ENCODE measurements at regions not wholly inside any gene's neighbourhood (a gene's known extent, or its start where the extent isn't known, plus 50 kb on each side); places are given as distances from the start of the nearest gene placed in this dataset.
"Not testable (repeated sequence)": the region's sequence is repeated elsewhere in the genome, so short reads cannot be mapped to it uniquely, and the experiment has no call there.

GRCh38 chr3:118128886-118129285, 905.8 kb downstream of the IGSF11 start:
- no peak overlapping the region for H3K4me3 ChIP-seq
- H3K4me1 ChIP-seq: no peaks in the 10 kb centered on the region
- no peaks in the 10 kb centered on the region for H3K27me3 ChIP-seq
- intact Hi-C loops (cut with DNase I): no loop called here
- no peak overlapping the region for H3K27ac ChIP-seq
- no peaks in the 10 kb centered on the region for H3K9me3 ChIP-seq
- no peak for TF ChIP-seq CTCF (IDR thresholded peaks at IDR 0.05)
- DNase-seq: no peak
- no peak for ATAC-seq
- H3K36me3 ChIP-seq: no peaks in the 10 kb centered on the region

- TF ChIP-seq CTCF (IDR thresholded peaks at IDR 0.05): no peak
- intact Hi-C loops (cut with DNase I): no loop called here
- DNase-seq (no peak), ATAC-seq (no peak)
- Histone ChIP-seq H3K4me3 (no peak overlapping the region), H3K27me3 (no peaks in the 10 kb centered on the region), H3K9me3 (peaks cover 0 to 27% of the 10 kb centered on the region in 2 donors), H3K4me1 (no peaks in the 10 kb centered on the region), H3K36me3 (no peaks in the 10 kb centered on the region), H3K27ac (no peak overlapping the region)
Measured at GRCh38 chr3:118137778-118138177, 896.9 kb downstream of the IGSF11 start.

GRCh38 chr3:118144919-118145318, 889.7 kb downstream of the IGSF11 start:
- no peaks in the 10 kb centered on the region for H3K27me3 ChIP-seq
- H3K9me3 ChIP-seq: peaks cover 0 to 26% of the 10 kb centered on the region in 2 donors
- H3K4me3 ChIP-seq: no peak overlapping the region
- intact Hi-C loops (cut with DNase I): no loop called here
- no peak for TF ChIP-seq CTCF (IDR thresholded peaks at IDR 0.05)
- no peak overlapping the region for H3K27ac ChIP-seq
- no peak for ATAC-seq
- H3K36me3 ChIP-seq: no peaks in the 10 kb centered on the region
- H3K4me1 ChIP-seq: no peaks in the 10 kb centered on the region
- DNase-seq: no peak

- intact Hi-C loops (cut with DNase I): no loop called here
- Histone ChIP-seq H3K27ac (no peak overlapping the region), H3K36me3 (no peaks in the 10 kb centered on the region), H3K4me1 (no peaks in the 10 kb centered on the region), H3K4me3 (no peak overlapping the region), H3K9me3 (peaks cover 0 to 36% of the 10 kb centered on the region in 2 donors), H3K27me3 (no peaks in the 10 kb centered on the region)
- ATAC-seq: no peak
- TF ChIP-seq CTCF (IDR thresholded peaks at IDR 0.05): no peak
- no peak for DNase-seq
Measured at GRCh38 chr3:118146658-118147375, 887.8 kb downstream of the IGSF11 start.

- Histone ChIP-seq H3K27me3 (no peaks in the 10 kb centered on the region), H3K9me3 (peaks cover 0 to 25% of the 10 kb centered on the region in 2 donors), H3K4me1 (no peaks in the 10 kb centered on the region), H3K27ac (no peak overlapping the region), H3K4me3 (no peak overlapping the region), H3K36me3 (no peaks in the 10 kb centered on the region)
- no peak for TF ChIP-seq CTCF (IDR thresholded peaks at IDR 0.05)
- intact Hi-C loops (cut with DNase I): no loop called here
- ATAC-seq: no peak
- no peak for DNase-seq
Measured at GRCh38 chr3:118151164-118151563, 883.5 kb downstream of the IGSF11 start.

DNA sequence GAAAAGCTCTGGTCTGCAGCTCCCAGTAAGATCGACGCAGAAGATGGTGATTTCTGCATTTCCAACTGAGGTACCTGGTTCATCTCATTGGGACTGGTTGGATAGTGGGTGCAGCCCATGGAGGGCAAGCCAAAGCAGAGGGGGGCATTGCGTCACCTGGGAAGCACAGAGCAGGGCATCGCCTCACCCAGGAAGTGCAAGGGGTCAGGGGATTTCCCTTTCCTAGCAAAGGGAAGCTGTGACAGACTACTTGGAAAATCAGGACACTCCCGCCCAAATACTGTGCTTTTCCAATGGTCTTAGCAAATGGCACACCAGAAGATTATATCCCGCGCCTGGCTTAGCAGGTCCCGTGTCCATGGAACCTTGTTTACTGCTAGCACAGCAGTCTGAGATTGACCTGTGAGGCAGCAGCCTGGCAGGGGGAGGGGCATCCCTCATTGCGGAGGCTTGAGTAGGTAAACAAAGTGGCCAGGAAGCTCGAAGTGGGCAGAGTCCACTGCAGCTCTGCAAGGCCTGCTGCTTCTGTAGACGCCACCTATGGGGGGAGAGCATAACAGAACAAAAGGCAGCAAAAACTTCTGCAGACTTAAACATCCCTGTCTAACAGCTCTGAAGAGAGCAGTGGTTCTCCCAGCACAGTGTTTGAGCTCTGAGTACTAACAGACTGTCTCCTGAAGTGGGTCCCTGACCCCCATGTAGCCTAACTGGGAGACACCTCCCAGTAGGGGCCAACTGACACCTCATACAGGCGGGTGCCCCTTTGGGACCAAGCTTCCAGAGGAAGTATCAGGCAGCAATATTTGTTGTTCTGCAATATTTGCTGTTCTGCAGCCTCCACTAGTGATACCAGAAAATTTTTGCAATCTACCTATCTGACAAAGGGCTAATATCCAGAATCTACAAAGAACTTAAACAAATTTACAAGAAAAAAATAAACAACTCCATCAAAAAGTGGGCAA, 871.7 kb downstream of the IGSF11 start:
- H3K4me1 ChIP-seq; H3K27ac ChIP-seq; intact Hi-C loops (cut with DNase I); H3K4me3 ChIP-seq; DNase-seq; ATAC-seq; H3K27me3 ChIP-seq; H3K36me3 ChIP-seq: not testable (repeated sequence)
- peaks cover 0 to 18% of the 10 kb centered on the region in 2 donors for H3K9me3 ChIP-seq
